Prostate gland (tissue), 2 donors: ENCODE measurements at regions not wholly inside any gene's neighbourhood (a gene's known extent, or its start where the extent isn't known, plus 50 kb on each side); places are given as distances from the start of the nearest gene placed in this dataset.

Experiments used
- DNase-seq: peaks from one replicate; pipeline ENCODE4 v3.0.0-alpha.2; 2019; ENCODE audit warnings: low spot score
- H3K27ac ChIP-seq, 2 donors: fragments of 200-600 bp; sonication (generic); 2 replicates each; pipeline ENCODE4 v1.5.1; 2017 to 2019
- H3K27me3 ChIP-seq: fragments of 200-600 bp; sonication (generic); replicated peaks from 2 replicates; pipeline ENCODE4 v1.5.1; 2019; ENCODE audit not compliant: insufficient read depth
- H3K36me3 ChIP-seq, 2 donors: fragments of 200-600 bp; sonication (generic); 1 replicate in 1 of 2; 2 replicates in 1 of 2; pipeline versions ENCODE4 v1.5.1 to v1.8.1; 2017 to 2019
- H3K4me1 ChIP-seq: fragments of 200-600 bp; sonication (generic); replicated peaks from 2 replicates; pipeline ENCODE4 v1.5.1; 2019
- H3K4me3 ChIP-seq, 2 donors: fragments of 200-600 bp; sonication (generic); 2 replicates each; pipeline ENCODE4 v1.5.1; 2017 to 2019
- H3K9me3 ChIP-seq: fragments of 200-600 bp; sonication (generic); 2 replicates; pipeline ENCODE4 v1.5.1; 2017
- POLR2A ChIP-seq: fragments of 450-650 bp; IDR thresholded peaks from one replicate; pipeline ENCODE4 v1.6.1; 2016; ENCODE audit warnings: antibody characterized with exemption, mild to moderate bottlenecking
- POLR2AphosphoS5 ChIP-seq: sonication (generic); formaldehyde crosslinking; IDR thresholded peaks from one replicate; pipeline ENCODE4 v1.6.1; 2017; ENCODE audit warnings: antibody characterized with exemption
- WGBS: methylation state at CpG from one replicate; pipeline ENCODE4 v1.1.5; 2018; 5-methylcytosine and 5-hydroxymethylcytosine counted together
- intact Hi-C: fragments of 100-400 bp; cut with DNase I; formaldehyde crosslinking; loops from one replicate; pipeline ENCODE4 v1.14.2; 2022
- TF ChIP-seq, protein P1 (sequence below), 4 experiments: fragments of 200-600 bp in 2 of 4; fragments of 450-650 bp in 2 of 4; sonication (generic) in 2 of 4; IDR thresholded peaks; 1 replicate in 3 of 4; 2 replicates in 1 of 4; pipeline ENCODE4 v1.5.1; 2016 to 2019; ENCODE audit warnings: antibody characterized with exemption in 4 of 4, mild to moderate bottlenecking in 2 of 4, moderate library complexity in 2 of 4

- H3K4me1 ChIP-seq: no peaks in the 10 kb centered on the region
- WGBS: 91% methylated on average over 4 of the region's 4 CpGs
Measured at GRCh38 chr6:147895272-147895671, 386.8 kb downstream of the SAMD5 start.

DNA sequence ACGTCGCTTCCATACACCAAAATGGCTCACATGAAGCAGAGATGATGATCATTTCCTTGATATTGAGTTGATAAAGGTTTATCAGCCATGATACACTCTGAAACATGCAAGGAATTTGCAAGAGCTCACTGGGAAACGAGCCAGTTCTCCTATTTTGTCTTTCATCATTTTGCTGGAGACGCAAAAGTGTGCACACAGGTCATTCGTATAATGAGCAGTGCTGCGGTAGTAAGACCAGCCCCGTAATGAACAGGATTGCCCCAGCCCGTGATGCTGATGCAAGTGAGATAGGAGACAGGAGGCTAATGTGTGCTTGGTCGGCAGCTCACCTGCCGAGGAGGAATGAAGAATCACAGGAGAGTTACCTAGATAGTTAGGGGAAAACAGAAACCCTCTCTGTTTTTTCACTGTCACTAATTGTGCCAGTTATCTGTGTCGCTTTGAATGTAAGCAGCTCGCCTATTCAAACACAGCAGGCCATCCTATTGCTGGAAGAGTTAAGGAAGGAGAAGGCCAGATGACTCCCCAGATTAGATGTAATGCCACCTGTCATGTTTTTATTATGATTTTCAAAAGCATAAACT is 391.8 kb downstream of the SAMD5 start:
- WGBS: 72% methylated on average over 12 of the region's 12 CpGs
- no peak for DNase-seq
- intact Hi-C loops: no loop called here
- no peak overlapping the region for H3K4me3 ChIP-seq
- no peaks in the 10 kb centered on the region for H3K36me3 ChIP-seq
- no peaks in the 10 kb centered on the region for H3K27me3 ChIP-seq
- H3K9me3 ChIP-seq: no peaks in the 10 kb centered on the region
- no peak overlapping the region for H3K27ac ChIP-seq
- H3K4me1 ChIP-seq: no peaks in the 10 kb centered on the region
- TF ChIP-seq POLR2A: no peak
- no peak for TF ChIP-seq POLR2AphosphoS5
- TF ChIP-seq, protein P1, sequence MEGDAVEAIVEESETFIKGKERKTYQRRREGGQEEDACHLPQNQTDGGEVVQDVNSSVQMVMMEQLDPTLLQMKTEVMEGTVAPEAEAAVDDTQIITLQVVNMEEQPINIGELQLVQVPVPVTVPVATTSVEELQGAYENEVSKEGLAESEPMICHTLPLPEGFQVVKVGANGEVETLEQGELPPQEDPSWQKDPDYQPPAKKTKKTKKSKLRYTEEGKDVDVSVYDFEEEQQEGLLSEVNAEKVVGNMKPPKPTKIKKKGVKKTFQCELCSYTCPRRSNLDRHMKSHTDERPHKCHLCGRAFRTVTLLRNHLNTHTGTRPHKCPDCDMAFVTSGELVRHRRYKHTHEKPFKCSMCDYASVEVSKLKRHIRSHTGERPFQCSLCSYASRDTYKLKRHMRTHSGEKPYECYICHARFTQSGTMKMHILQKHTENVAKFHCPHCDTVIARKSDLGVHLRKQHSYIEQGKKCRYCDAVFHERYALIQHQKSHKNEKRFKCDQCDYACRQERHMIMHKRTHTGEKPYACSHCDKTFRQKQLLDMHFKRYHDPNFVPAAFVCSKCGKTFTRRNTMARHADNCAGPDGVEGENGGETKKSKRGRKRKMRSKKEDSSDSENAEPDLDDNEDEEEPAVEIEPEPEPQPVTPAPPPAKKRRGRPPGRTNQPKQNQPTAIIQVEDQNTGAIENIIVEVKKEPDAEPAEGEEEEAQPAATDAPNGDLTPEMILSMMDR (IDR thresholded peaks at IDR 0.05): no peak

More at GRCh38 chr6:147895272-147895671, 386.8 kb downstream of the SAMD5 start:
- Histone ChIP-seq H3K27ac (no peak overlapping the region), H3K27me3 (no peaks in the 10 kb centered on the region), H3K9me3 (no peaks in the 10 kb centered on the region), H3K36me3 (no peaks in the 10 kb centered on the region), H3K4me3 (no peak overlapping the region)
- no peak for DNase-seq
- TF ChIP-seq POLR2A: no peak
- TF ChIP-seq, protein P1 (IDR thresholded peaks at IDR 0.05): no peak
- TF ChIP-seq POLR2AphosphoS5: no peak
- intact Hi-C loops: no loop called here

DNA sequence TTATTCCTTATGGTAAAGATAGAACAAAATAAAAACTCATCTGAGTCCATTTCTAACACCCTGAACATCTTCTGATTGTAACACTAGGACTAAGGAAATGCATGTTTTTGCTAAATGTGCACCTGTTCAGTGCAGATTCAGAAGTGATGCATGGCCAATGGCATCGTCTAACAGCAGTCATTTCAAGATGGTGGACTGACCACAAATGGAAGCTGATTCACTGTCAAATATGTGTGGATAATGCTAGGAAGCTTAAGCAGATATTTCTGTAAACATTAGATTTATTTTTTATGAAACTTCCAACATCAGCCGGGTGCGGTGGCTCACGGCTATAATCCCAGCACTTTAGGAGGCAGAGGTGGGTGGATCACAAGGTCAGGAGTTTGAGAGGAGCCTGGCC is 394.8 kb downstream of the SAMD5 start:
- TF ChIP-seq POLR2A: no peak
- TF ChIP-seq, protein P1 (IDR thresholded peaks at IDR 0.05): no peak
- no peak for TF ChIP-seq POLR2AphosphoS5
- Histone ChIP-seq H3K9me3 (no peaks in the 10 kb centered on the region), H3K27me3 (no peaks in the 10 kb centered on the region), H3K36me3 (no peaks in the 10 kb centered on the region), H3K27ac (no peak overlapping the region), H3K4me3 (no peak overlapping the region), H3K4me1 (no peaks in the 10 kb centered on the region)
- no peak for DNase-seq
- 99% methylated on average over 4 of the region's 4 CpGs for WGBS
- intact Hi-C loops: no loop called here

DNA sequence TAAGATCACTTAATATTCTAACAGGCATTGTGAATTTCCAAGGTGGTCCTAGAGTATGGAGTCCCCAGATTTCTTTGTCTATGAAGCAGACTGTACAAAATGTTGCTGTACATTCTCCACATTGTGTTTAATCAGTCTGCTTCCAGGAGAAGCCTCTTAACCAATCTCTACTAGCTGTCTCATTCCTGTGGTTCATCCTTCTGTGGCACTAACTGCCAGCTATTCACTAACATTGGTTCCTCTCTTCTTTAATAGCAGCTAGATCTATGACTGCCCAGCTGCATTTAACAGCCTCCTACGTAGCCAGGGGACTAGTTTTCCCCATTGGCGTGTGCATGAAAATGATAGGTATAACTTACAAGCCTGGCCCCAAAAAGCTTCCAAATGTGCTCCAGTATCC is 395.4 kb downstream of the SAMD5 start:
- Histone ChIP-seq H3K9me3 (no peaks in the 10 kb centered on the region), H3K4me3 (no peak overlapping the region), H3K27me3 (no peaks in the 10 kb centered on the region), H3K27ac (no peak overlapping the region), H3K4me1 (no peaks in the 10 kb centered on the region), H3K36me3 (no peaks in the 10 kb centered on the region)
- no peak for DNase-seq
- no peak for TF ChIP-seq POLR2A
- TF ChIP-seq, protein P1 (IDR thresholded peaks at IDR 0.05): no peak
- no peak for TF ChIP-seq POLR2AphosphoS5
- WGBS: 98% methylated on average over 2 of the region's 2 CpGs
- intact Hi-C loops: no loop called here

GRCh38 chr6:147904416-147904815 is 395.9 kb downstream of the SAMD5 start:
- Histone ChIP-seq H3K9me3 (no peaks in the 10 kb centered on the region), H3K36me3 (no peaks in the 10 kb centered on the region), H3K27ac (no peak overlapping the region), H3K27me3 (no peaks in the 10 kb centered on the region), H3K4me3 (no peak overlapping the region), H3K4me1 (no peaks in the 10 kb centered on the region)
- TF ChIP-seq POLR2AphosphoS5: no peak
- TF ChIP-seq POLR2A: no peak
- TF ChIP-seq, protein P1 (IDR thresholded peaks at IDR 0.05): no peak
- intact Hi-C loops: no loop called here
- 95% methylated on average over 4 of the region's 4 CpGs for WGBS
- DNase-seq: no peak
